B cell (primary cell): ENCODE measurements at regions not wholly inside any gene's neighbourhood (a gene's known extent, or its start where the extent isn't known, plus 50 kb on each side); places are given as distances from the start of the nearest gene placed in this dataset.

ENCODE experiments used
- CTCF ChIP-seq: fragments of 200-600 bp; IDR thresholded peaks from one replicate; pipeline ENCODE4 v1.8.0; 2022; ENCODE audit warnings: antibody characterized with exemption, mild to moderate bottlenecking
- EZH2 ChIP-seq: IDR thresholded peaks from 2 replicates; pipeline ENCODE4 v1.6.1; 2012; ENCODE audit warnings: borderline replicate concordance, low read depth, mild to moderate bottlenecking, moderate library complexity, low read length; ENCODE audit not compliant: insufficient read depth, poor library complexity, severe bottlenecking

DNA sequence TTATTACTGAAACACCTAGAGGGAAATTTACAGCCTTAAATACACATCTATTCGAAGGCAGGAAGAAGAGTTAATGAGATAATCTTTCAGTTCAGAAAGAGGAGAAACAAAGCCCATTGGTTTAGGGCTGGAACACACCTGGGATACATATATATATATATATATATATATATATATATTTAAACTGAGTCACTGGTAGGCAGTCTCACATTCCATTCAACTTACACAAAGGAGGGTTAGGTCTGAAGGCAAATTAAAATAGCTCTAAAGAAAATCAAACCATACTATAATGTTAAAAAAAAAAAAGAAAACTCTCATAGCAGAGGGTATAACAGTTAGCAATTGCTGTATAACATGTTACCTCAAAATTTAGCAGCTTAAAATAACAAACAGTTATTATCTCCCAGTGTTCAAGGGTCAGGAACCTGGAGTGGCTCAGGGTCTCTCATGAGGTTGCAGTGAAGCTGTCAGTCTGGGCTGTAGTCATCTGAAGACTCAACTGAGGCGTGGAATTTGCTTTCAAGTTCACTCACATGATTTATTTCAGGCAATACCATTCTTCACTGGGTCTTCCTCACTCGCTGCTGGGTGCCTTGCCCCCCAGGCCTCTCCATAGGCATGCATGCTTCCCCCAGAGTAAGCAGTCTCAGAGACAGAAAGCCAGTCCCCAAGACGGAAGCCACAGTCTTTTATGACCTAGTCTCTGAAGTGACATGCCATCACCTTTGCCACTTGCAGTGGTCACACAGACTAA, 332.8 kb downstream of the NSG2 start:
- TF ChIP-seq CTCF = no peak
- no peak for TF ChIP-seq EZH2
